Activated CD8-positive, alpha-beta T cell treated with anti-CD3 and anti-CD28 coated beads for 36 hours (primary cell): ENCODE measurements at regions not wholly inside any gene's neighbourhood (a gene's known extent, or its start where the extent isn't known, plus 50 kb on each side); places are given as distances from the start of the nearest gene placed in this dataset.

Experiments
- ATAC-seq: fragments of 200-7000 bp; cut with Tn5 transposase; one replicate; pipeline ENCODE4 v1.10.0; 2021; ENCODE audit warnings: mild to moderate bottlenecking, moderate library complexity
- CTCF ChIA-PET: fragments of 350-600 bp; sonication (Branson Sonifier 250); formaldehyde crosslinking; loops from one replicate; lab custom pipeline; 2021; ENCODE audit warnings: antibody characterized with exemption; lab: Charles Lee
- POLR2A ChIA-PET: fragments of 350-600 bp; sonication (Branson Sonifier 250); formaldehyde crosslinking; loops from one replicate; lab custom pipeline; 2021; ENCODE audit warnings: antibody characterized with exemption; lab: Charles Lee
- DNase-seq: peaks from one replicate; pipeline ENCODE4 v3.0.0-alpha.2; 2020
- H3K27ac Mint-ChIP-seq: one replicate; pipeline ENCODE4 v1.8.0; 2021; ENCODE audit warnings: mild to moderate bottlenecking, mixed read lengths
- H3K27me3 Mint-ChIP-seq: one replicate; pipeline ENCODE4 v1.8.0; 2021; ENCODE audit warnings: mixed read lengths
- H3K36me3 Mint-ChIP-seq: one replicate; pipeline ENCODE4 v1.8.0; 2021; ENCODE audit warnings: low read depth, mixed read lengths
- H3K4me1 Mint-ChIP-seq: one replicate; pipeline ENCODE4 v1.8.0; 2021; ENCODE audit warnings: low read depth, mixed read lengths
- H3K4me3 Mint-ChIP-seq: one replicate; pipeline ENCODE4 v1.8.0; 2021; ENCODE audit warnings: mild to moderate bottlenecking, moderate library complexity, mixed read lengths
- H3K9me3 Mint-ChIP-seq: one replicate; pipeline ENCODE4 v1.8.0; 2021; ENCODE audit warnings: mixed read lengths
- intact Hi-C: fragments of 100-400 bp; cut with micrococcal nuclease; formaldehyde crosslinking; loops from one replicate; pipeline ENCODE4 v1.10.0; 2022
- TF ChIP-seq, protein P1 (sequence below): fragments of 200-600 bp; IDR thresholded peaks from one replicate; pipeline ENCODE4 v1.8.0; 2022; ENCODE audit warnings: antibody characterized with exemption, mild to moderate bottlenecking

DNA sequence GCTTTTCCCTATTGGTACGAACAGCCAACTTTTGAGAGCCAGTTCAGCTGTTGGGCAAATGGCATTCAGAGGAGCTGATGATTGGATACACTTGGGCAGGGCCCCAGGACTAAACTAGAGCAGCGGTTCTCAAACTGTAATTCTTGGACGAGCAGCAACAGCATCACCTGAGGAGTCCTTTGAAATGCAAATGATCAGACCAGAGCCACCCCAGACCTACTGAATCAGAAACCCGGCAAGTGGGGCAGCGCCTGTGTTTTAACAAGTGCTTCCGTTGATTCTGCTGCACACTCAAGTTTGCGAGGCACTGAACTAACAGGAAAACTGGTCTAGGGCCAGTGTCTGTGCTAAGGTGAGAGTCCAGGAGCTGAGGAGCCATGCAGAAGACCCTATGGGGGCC, 239.7 kb downstream of the UACA start:
- POLR2A ChIA-PET, result interaction anchor here (0.8 to 2.3 kb wide), 2 partner anchors 19 to 23 kb away, joined by 3 to 8 read pairs; no protein-coding TSS in a partner anchor
- intact Hi-C loops, result no loop called here

DNA sequence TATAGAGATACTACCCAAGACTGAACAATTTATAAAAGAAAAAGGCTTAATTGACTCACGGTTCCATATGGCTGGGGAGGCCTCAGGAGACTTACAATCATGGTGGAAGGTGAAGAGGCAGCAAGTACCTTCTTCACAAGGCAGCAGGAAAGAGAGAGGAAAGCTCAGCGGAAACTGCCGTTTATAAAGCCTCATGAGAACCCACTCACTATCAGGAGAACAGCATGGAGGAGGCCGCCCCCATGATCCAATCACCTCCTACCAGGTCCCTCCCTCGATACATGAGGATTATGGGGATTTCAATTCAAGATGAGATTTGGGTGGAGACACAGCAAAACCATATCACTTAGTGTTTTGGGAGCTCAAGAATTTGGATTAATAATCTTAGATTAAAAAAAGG, 240.2 kb downstream of the UACA start:
- Mint-ChIP-seq H3K4me3 (no peak overlapping the region), H3K36me3 (peaks cover 2% of the 10 kb centered on the region), H3K27ac (no peak overlapping the region), H3K4me1 (peaks cover 28% of the 10 kb centered on the region), H3K9me3 (peaks cover 2% of the 10 kb centered on the region), H3K27me3 (no peaks in the 10 kb centered on the region)
- ChIA-PET CTCF (interaction anchor here (1.1 to 2.4 kb wide), 4 partner anchors 11 to 57 kb away, joined by 3 to 9 read pairs (median 4); no protein-coding TSS in a partner anchor), POLR2A (interaction anchor here (0.7 to 2.3 kb wide), 3 partner anchors 12 to 23 kb away, joined by 3 to 8 read pairs (median 4); no protein-coding TSS in a partner anchor)
- intact Hi-C loops, result no loop called here
- TF ChIP-seq, protein P1, sequence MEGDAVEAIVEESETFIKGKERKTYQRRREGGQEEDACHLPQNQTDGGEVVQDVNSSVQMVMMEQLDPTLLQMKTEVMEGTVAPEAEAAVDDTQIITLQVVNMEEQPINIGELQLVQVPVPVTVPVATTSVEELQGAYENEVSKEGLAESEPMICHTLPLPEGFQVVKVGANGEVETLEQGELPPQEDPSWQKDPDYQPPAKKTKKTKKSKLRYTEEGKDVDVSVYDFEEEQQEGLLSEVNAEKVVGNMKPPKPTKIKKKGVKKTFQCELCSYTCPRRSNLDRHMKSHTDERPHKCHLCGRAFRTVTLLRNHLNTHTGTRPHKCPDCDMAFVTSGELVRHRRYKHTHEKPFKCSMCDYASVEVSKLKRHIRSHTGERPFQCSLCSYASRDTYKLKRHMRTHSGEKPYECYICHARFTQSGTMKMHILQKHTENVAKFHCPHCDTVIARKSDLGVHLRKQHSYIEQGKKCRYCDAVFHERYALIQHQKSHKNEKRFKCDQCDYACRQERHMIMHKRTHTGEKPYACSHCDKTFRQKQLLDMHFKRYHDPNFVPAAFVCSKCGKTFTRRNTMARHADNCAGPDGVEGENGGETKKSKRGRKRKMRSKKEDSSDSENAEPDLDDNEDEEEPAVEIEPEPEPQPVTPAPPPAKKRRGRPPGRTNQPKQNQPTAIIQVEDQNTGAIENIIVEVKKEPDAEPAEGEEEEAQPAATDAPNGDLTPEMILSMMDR, result no peak
- no peak for DNase-seq
- ATAC-seq, result no peak

More for the DNA sequence above, 239.7 kb downstream of the UACA start:
- TF ChIP-seq, protein P1, result no peak
- CTCF ChIA-PET, result interaction anchor here (1.1 to 2.4 kb wide), 4 partner anchors 11 to 57 kb away, joined by 3 to 9 read pairs (median 4); no protein-coding TSS in a partner anchor
- Mint-ChIP-seq H3K4me1 (peaks cover 33% of the 10 kb centered on the region), H3K27me3 (no peaks in the 10 kb centered on the region), H3K9me3 (peaks cover 3% of the 10 kb centered on the region), H3K36me3 (peaks cover 2% of the 10 kb centered on the region), H3K4me3 (no peak overlapping the region), H3K27ac (no peak overlapping the region)
- no peak for DNase-seq
- ATAC-seq, result no peak

DNA sequence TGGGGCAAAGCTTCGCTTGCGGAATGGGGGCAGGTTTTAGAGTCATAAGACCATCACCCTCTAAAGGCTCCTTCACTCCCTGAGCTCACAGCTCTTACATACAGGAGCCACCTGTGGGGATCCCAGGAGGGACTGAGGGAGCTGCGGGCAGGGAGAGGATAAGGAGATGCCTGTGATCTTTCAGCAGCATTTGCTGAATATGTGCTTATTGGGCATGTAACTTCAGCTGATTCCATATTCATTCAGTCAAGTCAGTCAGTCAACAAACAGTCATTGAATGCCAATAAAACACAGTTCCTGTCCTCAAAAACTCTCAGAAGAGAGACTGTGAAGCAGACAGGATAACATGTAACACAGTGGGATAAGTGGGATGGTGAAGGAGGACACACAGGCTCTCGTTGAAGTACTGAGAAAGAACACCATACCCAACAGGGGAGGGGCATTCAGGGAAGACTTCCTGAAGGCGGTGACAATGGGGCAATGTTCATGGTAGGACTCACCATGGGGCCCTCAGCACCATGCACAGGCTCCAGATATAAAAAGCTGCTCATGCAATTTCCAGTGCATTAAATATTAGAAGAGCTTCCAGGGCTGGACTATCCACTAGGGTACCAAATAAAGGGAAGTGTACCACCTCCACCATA, 240.9 kb downstream of the UACA start:
- Mint-ChIP-seq H3K4me3 (no peak overlapping the region), H3K9me3 (no peaks in the 10 kb centered on the region), H3K27me3 (no peaks in the 10 kb centered on the region), H3K36me3 (no peaks in the 10 kb centered on the region), H3K27ac (no peak overlapping the region), H3K4me1 (peaks cover 23% of the 10 kb centered on the region)
- ChIA-PET CTCF (interaction anchor here (1.0 to 2.4 kb wide), 3 partner anchors 10 to 56 kb away, joined by 3 to 9 read pairs (median 4); no protein-coding TSS in a partner anchor), POLR2A (interaction anchor here (0.7 to 2.3 kb wide), 2 partner anchors 13 to 17 kb away, joined by 4 to 8 read pairs; no protein-coding TSS in a partner anchor)
- no peak for ATAC-seq
- DNase-seq, result no peak
- intact Hi-C loops, result no loop called here
- TF ChIP-seq, protein P1, result no peak

DNA sequence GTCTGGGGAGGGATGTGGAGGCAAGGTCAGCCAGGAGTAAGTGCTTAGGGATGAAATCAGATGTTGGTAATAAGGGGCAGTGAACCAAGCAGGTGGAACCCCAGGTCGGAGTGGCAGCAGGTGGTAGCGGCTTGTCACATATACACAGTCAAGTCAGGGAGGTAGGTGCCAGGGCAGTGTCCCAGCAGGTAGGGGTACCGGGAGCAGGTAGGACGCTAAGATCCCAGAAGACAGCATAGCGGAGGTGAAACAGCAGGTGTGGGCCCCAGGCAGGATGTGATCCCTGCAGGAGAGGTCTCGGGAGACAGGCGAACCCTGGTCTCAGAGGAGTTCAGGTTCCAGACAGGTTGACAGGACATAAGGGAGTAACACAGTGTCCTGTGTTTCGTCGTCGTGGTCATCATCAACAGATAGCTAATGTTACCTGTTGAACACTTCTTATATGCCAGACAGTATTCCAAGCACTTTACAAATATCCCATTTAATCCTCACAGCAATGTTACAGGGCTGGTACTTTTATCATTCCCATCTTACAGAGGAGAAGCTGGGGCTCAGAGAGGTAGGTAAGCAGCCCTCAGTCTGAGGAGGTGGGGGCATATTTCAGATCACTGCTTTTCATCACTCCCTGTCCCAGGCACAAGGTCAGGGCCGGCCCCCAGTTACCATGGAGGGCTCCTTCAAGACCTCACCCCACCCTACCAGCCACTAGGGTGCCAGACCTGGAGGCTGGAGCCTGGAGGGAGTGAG, 241.6 kb downstream of the UACA start:
- Mint-ChIP-seq H3K27ac (no peak overlapping the region), H3K9me3 (no peaks in the 10 kb centered on the region), H3K36me3 (no peaks in the 10 kb centered on the region), H3K4me1 (peaks cover 16% of the 10 kb centered on the region), H3K27me3 (peaks cover 2% of the 10 kb centered on the region), H3K4me3 (no peak overlapping the region)
- DNase-seq, result no peak
- intact Hi-C loops, result no loop called here
- ATAC-seq, result no peak
- POLR2A ChIA-PET, result no interaction called here
- TF ChIP-seq, protein P1, result no peak
- CTCF ChIA-PET, result interaction anchor here (1.0 to 2.4 kb wide), 2 partner anchors 9 to 33 kb away, joined by 3 to 9 read pairs; no protein-coding TSS in a partner anchor
